SW480 (cell line): ENCODE measurements at regions not wholly inside any gene's neighbourhood (a gene's known extent, or its start where the extent isn't known, plus 50 kb on each side); places are given as distances from the start of the nearest gene placed in this dataset.

ENCODE experiments used
- DNase-seq: peaks from one replicate; pipeline ENCODE4 v3.0.0-alpha.2; 2016; ENCODE audit warnings: low spot score

- no peak for DNase-seq
These were observed 352.2 kb downstream of the IDS start for GRCh38 chrX:149152941-149153340.

DNA sequence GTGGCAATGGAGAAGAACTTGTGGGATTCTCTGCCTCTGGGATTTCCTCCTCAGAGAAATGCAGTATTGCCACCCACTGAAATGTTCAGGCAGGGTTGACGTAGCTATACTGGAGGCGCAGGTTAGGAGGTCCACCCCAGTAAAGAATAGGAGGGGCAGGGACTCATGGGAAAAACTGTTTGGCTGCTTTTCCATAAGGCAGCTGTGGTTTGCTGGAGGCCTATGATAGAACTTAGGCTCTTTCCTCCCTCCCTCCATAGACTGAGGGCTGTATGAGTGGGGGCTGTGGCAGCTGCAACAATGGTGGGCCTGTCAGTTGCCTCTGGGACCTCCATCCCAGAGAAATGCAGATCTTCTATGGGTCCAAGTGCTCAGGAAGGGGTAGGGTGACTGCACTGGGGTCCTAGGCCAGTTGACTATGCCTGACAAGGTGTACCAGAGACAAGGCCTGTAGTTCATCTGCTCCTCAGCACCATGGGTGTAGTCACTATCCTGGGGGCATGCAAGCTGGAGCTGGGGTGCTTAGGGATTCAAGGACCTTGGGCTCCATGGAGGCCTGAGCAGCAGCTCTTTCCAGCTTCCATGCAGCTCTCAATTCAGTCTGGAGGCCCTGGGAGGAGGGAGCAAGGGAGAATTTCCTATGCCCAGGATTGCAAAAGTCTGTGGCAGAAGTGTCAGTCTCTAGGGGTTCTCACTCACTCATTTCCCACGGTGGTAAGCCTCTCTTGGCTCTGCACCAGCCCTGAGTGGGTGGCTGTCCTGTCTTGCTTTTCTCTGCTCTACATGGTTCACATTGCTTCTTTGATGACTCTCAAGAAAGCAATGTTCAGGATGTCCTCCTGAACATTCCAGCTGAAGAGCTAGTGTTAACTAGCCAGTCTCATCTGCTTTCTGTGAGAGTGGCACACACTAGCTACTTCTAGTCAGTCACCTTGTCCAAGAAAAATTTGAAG, 353.0 kb downstream of the IDS start:
- DNase-seq = peak; percentile 7

- DNase-seq = no peak
These were observed 359.2 kb downstream of the IDS start for GRCh38 chrX:149145845-149146285.

GRCh38 chrX:149131774-149132173, 373.3 kb downstream of the IDS start:
- DNase-seq = no peak

GRCh38 chrX:149129767-149130166, 375.3 kb downstream of the IDS start:
- DNase-seq = no peak

DNA sequence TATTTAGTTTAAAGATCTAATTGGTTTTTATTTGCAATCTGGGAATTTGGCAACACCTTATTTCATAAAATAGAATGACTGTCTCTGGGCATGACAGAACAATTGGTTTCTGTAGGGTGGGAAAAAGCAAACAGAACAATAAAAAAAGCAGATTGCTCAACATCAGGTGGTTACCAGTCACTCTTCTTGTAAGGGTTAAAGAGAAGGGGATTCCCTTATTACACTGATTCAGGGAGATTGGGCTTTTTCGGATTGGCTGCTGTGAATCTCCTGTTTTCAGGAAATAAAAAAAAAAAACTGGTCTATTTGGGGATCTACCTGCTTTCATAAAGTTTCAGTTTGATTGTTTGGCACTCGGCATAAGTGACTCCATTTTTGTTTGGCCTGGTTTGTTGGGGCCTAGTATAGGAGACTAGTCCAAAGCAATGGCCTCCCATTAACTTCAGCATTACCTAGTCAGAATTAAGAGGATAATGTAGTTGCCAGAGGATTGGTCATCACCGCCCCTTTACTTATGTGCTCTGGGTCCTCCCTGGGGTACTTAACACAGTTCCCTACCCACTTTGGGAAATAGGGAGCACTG, 380.5 kb downstream of the IDS start:
- DNase-seq = no peak

DNA sequence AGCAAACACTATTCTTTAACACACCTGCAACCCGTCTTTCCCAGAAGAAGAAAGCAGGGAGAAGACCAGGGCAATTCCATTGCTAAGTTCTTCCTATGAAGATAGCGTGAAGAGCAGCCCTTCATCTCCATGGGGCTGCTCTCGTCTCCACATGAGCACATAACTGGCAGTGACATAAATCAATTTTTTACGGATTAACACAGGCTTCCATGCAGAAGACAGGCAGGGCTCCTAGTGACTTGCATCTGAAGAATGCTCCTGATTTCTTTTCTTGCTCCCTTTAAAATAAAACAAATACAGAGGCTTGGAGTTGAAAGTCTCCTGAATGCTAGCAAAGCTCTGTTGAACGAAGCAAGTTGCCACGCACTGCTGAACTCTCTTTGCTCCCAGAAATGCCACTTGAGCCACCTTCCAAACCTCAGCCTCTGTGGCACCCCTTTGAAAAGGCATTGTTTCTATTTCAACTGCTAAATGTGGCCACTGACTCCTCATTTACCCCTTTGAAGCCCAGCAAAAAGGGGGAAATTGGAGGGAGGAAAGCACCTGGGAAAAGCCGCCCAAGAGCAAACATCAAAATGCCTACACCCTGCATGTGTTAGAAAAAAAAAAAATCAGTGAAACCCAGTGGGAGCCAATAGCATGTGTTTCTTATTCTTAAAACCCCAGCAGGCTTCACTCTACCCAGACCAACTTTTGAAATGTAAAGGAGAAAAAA, 383.7 kb downstream of the IDS start:
- no peak for DNase-seq

DNA sequence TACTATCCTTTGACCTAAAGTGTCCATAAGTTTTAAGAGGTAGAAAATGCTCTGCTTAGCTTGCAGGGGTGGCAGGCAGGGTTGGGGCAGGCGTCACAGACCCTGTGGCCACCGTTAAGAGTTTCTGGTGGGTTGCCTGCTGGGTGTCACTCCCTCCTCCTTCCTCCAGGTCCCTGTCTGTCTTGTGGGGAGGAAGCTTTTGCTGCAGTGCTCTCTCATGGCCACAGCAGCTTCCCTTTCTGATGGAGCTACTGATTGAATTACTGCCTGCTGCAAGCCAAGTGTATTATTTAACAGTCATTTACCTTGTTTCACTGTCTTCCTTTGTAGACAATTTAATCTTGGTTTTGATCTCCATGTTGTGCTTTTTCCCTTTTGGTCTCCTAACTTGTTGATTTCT, 384.6 kb downstream of the IDS start:
- no peak for DNase-seq

DNA sequence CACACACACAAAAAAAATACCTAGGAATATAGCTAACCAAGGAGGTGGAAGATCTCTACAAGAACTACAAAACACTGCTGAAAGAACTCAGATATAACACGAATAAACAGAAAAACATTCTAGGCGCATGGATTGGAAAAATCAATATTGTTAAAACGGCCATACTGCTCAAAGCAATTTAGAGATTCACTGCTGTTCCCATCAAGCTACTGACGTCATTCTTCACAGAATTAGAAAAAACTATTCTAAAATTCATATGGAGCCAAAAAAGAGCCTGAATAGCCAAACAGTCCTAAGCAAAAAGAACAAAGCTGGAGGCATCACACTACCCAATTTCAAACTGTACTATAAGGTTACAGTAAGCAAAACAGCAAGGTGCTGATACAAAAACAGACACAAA, 390.2 kb downstream of the IDS start:
- no peak for DNase-seq

DNA sequence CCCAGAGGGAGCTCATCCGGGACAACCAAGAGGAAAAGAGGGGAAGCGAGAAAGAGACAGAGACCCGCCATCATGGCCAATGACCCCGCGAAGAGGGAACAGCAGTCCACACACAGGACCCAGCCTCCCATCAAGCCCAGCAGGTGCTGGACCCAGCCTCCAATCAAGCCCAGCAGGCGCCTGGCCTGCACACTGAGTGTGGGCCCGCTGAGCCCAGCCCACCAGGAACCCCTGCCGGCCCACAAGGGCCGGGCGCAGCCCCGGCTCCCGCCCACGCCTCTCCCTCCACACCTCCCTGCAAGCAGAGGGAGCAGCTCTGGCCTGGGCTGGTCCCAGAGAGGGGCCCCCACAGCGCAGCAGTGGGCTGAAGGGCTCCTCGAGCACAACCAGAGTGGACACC, 391.1 kb downstream of the IDS start:
- DNase-seq = no peak

DNA sequence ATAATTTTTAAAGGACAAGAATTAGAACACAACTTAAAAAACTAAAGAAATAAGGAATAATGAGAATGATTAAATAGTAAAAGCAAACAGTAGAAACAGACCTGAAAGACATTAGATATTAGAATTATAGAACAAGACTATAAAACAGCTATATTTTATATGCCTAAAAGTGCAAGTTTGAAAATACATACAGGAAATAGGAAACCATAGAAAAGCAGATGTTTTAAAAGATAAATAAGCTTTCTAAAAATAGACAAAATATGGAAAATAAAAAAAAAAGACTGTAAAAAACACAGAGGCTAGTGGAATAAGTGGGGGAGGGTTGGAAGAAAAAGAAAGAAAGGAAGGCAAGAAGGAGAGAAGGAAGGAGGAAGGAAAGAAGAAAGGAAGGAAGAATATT, 407.3 kb downstream of the IDS start:
- no peak for DNase-seq

- DNase-seq = no peak
These were observed 412.9 kb downstream of the IDS start for GRCh38 chrX:149092179-149092578.

- no peak for DNase-seq
These were observed 425.2 kb downstream of the IDS start for GRCh38 chrX:149079805-149080406.

- DNase-seq = no peak
These were observed 430.7 kb downstream of the IDS start for GRCh38 chrX:149074398-149074797.

GRCh38 chrX:149073479-149073878, 431.6 kb downstream of the IDS start:
- peak; percentile 7 for DNase-seq

DNA sequence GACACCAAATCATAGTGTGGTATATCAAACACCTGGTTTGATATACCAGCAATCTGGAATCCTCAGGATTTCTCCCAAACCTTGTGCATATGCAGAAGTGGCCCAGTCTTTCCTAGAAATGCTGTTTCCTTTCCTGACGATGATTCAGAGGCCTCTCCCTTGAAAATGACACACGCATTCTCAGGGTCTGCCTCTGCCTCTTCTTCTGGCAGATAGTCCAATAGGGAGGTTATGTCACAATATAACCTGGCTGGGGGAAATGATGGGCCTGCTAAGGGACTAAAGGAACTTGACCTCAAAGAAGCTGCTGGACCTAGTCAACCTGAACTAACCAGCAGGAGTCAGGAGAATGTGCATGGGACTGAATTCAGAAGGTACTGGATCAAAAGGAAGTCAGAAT, 435.2 kb downstream of the IDS start:
- DNase-seq = no peak

- no peak for DNase-seq
These were observed 444.2 kb downstream of the IDS start for GRCh38 chrX:149060921-149061320.
